ENCODE measurements at regions not wholly inside any gene's neighbourhood (a gene's known extent, or its start where the extent isn't known, plus 50 kb on each side); places are given as distances from the start of the nearest gene placed in this dataset.

DNA sequence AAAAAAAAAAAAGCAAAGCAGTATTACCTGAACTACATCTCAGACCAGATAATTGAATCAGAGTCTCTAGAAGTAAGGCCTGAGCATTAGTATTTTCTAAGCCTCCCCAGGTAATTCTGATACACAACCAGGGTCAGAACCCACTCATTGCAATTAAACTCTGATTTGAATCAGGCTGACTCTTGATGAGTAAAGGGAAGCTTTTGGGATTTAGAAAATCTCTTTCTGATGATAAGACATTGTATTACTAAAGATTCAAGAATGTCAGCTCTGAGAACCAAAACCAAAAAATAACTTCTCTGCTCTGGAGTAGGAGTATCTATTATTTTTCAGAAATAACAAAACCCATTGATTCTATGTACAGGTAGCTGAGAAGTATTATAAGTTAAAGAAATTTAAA, 100.1 kb upstream of the COL21A1 start:
- Histone ChIP-seq H3K27me3 (ENCODE audit: control insufficient read depth, insufficient read depth, low read length) (no peaks in the 10 kb centered on the region), H3K9me3 (ENCODE audit: control insufficient read depth, low read depth, low read length) (no peaks in the 10 kb centered on the region)
- DNase-seq, result no peak

DNA sequence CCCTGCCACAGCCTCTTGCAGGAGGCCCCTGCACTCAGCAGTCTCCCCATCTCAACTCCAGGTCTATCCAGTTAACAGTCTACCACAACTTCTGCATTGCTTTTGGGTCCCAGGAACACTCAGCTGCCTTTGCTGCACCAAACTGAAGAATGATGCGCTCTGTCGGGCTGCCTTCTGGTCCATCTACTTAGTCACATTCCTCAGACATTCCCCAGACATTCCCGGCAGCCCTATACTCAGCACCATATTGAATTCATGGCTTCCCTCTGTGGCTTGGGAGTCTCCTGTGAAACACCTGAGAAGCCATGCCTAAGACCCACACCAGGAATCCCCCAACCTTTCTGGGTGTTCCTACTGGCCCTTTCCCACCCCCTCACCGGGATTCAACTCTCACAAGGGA, 99.6 kb upstream of the COL21A1 start:
- WGBS (ENCODE audit: insufficient coverage, low lambda C conversion rate), result no CpG with 5 or more reads among the region's 4 CpGs
- Histone ChIP-seq H3K27me3 (ENCODE audit: control insufficient read depth, insufficient read depth, low read length) (no peaks in the 10 kb centered on the region), H3K9me3 (ENCODE audit: control insufficient read depth, low read depth, low read length) (no peaks in the 10 kb centered on the region), H3K36me3 (ENCODE audit: control insufficient read depth, insufficient read depth, low read length) (no peaks in the 10 kb centered on the region), H3K27ac (ENCODE audit: low read length) (no peak overlapping the region), H3K4me1 (ENCODE audit: control insufficient read depth, insufficient read depth, low read length) (no peaks in the 10 kb centered on the region), H3K4me3 (ENCODE audit: low read length) (no peak overlapping the region)
- DNase-seq, result no peak

More for the DNA sequence above, 100.1 kb upstream of the COL21A1 start:
- Histone ChIP-seq H3K27ac (ENCODE audit: low read length) (no peak overlapping the region), H3K4me1 (ENCODE audit: control insufficient read depth, insufficient read depth, low read length) (no peaks in the 10 kb centered on the region), H3K4me3 (ENCODE audit: low read length) (no peak overlapping the region), H3K36me3 (ENCODE audit: control insufficient read depth, insufficient read depth, low read length) (no peaks in the 10 kb centered on the region)

DNA sequence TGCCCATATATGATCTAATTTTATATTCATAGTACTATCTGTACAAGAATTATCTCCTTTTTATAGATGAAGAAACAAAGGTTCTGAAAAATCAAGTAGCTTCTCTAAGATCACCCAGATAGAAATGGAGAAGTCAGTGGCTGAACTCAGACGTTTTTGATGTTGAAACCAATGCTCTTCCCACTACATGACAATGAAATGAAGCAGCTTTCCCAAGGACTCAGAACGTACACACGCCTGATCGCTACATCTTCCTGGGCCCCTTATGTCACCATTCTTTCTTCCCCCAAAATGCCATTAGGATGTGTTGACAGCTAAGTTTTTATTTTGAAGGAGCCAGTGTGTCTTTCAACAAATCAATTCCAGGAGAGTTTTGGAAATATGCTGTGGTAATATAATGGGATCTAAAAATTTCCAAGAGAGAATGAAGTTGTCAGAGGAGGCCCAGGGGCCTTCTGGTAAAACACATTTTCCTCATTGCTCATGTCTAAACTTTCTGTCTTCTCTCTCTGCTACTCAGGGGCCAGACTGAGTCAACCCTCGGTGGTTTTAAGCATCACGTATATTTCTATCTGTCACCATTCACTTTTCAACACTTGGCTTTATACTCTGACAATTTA, 98.1 kb upstream of the COL21A1 start:
- Histone ChIP-seq H3K27me3 (ENCODE audit: control insufficient read depth, insufficient read depth, low read length) (no peaks in the 10 kb centered on the region), H3K36me3 (ENCODE audit: control insufficient read depth, insufficient read depth, low read length) (no peaks in the 10 kb centered on the region), H3K9me3 (ENCODE audit: control insufficient read depth, low read depth, low read length) (no peaks in the 10 kb centered on the region), H3K4me1 (ENCODE audit: control insufficient read depth, insufficient read depth, low read length) (no peaks in the 10 kb centered on the region), H3K4me3 (ENCODE audit: low read length) (no peak overlapping the region), H3K27ac (ENCODE audit: low read length) (no peak overlapping the region)
- DNase-seq, result no peak
- WGBS (ENCODE audit: insufficient coverage, low lambda C conversion rate), result no CpG with 5 or more reads among the region's 6 CpGs

DNA sequence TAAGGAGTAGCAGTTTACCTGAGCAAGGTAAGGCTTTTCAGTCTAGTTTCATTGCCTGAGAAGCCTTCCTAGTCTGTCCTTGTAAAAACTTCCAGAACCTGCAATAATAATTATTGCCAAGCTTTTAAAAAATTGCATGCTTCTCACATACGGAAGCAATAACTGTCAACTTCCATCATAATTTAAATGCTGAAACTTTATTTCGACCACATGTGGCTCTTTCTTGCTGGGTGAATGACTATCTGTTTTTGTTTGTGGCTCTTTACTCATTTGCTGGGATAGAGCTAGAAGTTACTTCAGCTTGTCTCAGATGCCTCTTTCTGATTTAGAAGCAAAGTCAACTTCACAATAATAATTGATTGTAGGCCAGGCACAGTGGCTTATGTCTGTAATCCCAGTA, 95.9 kb upstream of the COL21A1 start:
- Histone ChIP-seq H3K9me3 (ENCODE audit: control insufficient read depth, low read depth, low read length) (no peaks in the 10 kb centered on the region), H3K4me3 (ENCODE audit: low read length) (no peak overlapping the region), H3K27me3 (ENCODE audit: control insufficient read depth, insufficient read depth, low read length) (no peaks in the 10 kb centered on the region), H3K4me1 (ENCODE audit: control insufficient read depth, insufficient read depth, low read length) (no peaks in the 10 kb centered on the region), H3K27ac (ENCODE audit: low read length) (no peak overlapping the region), H3K36me3 (ENCODE audit: control insufficient read depth, insufficient read depth, low read length) (no peaks in the 10 kb centered on the region)
- WGBS (ENCODE audit: insufficient coverage, low lambda C conversion rate), result no CpG with 5 or more reads among the region's 2 CpGs
- no peak for DNase-seq

DNA sequence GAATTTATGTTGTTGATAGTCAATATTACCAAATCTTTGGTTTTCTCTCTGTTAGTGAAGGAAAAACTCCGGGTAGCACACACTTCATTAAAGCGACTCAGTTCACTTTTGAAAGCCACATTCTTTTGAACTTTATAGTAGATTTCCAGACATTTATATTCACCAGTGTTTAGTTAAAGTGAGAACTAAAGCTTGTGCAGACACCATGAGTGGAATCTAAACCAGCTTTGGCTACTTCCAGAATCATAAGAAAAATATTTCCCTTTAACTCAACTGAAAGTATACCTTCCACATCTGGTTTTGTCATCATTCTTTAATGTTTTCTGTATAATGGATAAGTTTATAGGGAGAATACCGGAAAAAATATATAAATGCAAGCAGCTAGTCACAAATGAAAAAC, 92.1 kb upstream of the COL21A1 start:
- Histone ChIP-seq H3K27ac (ENCODE audit: low read length) (no peak overlapping the region), H3K4me3 (ENCODE audit: low read length) (no peak overlapping the region), H3K36me3 (ENCODE audit: control insufficient read depth, insufficient read depth, low read length) (no peaks in the 10 kb centered on the region), H3K27me3 (ENCODE audit: control insufficient read depth, insufficient read depth, low read length) (no peaks in the 10 kb centered on the region), H3K9me3 (ENCODE audit: control insufficient read depth, low read depth, low read length) (no peaks in the 10 kb centered on the region), H3K4me1 (ENCODE audit: control insufficient read depth, insufficient read depth, low read length) (no peaks in the 10 kb centered on the region)
- DNase-seq, result no peak
- WGBS (ENCODE audit: insufficient coverage, low lambda C conversion rate), result 0% methylated on average over 1 of the region's 3 CpGs

DNA sequence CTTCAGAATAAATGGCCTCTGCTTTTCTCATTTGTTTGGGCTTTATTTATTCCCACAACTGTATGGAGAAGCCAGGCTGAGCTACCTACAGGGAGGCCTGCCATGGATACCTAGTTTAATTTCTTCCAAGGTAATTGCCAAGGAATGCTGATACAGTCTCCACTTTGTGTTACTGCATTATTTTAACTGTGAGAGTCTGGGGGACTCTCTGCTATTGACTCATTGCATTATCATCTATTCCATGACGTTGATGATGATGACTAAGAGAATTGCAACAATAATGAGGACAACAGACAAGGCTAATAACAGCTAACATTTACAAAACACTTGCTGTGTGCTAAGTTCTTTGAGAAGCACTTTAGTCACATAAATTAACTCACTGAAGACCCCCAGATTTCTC, 88.3 kb upstream of the COL21A1 start:
- no CpG with 5 or more reads among the region's 1 CpG for WGBS (ENCODE audit: insufficient coverage, low lambda C conversion rate)
- Histone ChIP-seq H3K27ac (ENCODE audit: low read length) (no peak overlapping the region), H3K9me3 (ENCODE audit: control insufficient read depth, low read depth, low read length) (no peaks in the 10 kb centered on the region), H3K4me3 (ENCODE audit: low read length) (no peak overlapping the region), H3K27me3 (ENCODE audit: control insufficient read depth, insufficient read depth, low read length) (no peaks in the 10 kb centered on the region), H3K4me1 (ENCODE audit: control insufficient read depth, insufficient read depth, low read length) (no peaks in the 10 kb centered on the region), H3K36me3 (ENCODE audit: control insufficient read depth, insufficient read depth, low read length) (no peaks in the 10 kb centered on the region)
- DNase-seq, result no peak

DNA sequence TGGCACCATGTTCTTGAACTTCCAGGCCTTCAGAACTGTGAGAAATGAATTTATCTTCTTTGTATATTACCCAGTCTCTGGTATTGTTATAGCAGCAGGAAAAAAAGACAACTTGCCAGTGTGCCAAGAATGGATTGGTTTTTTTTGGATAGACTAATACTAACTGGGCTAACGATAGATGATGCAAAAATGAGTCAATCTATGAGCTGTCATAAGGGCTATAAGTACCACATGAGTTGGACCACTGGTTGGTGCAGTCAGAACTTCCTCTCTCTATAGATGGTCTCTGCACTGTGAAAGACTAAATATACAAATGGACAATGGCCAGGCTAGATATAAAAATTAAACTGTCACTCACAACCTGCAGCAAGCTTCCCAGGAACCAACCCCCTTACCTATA, 87.6 kb upstream of the COL21A1 start:
- WGBS (ENCODE audit: insufficient coverage, low lambda C conversion rate), result no CpG with 5 or more reads among the region's 1 CpG
- Histone ChIP-seq H3K4me1 (ENCODE audit: control insufficient read depth, insufficient read depth, low read length) (no peaks in the 10 kb centered on the region), H3K36me3 (ENCODE audit: control insufficient read depth, insufficient read depth, low read length) (no peaks in the 10 kb centered on the region), H3K9me3 (ENCODE audit: control insufficient read depth, low read depth, low read length) (no peaks in the 10 kb centered on the region), H3K27me3 (ENCODE audit: control insufficient read depth, insufficient read depth, low read length) (no peaks in the 10 kb centered on the region), H3K4me3 (ENCODE audit: low read length) (no peak overlapping the region), H3K27ac (ENCODE audit: low read length) (no peak overlapping the region)
- no peak for DNase-seq

DNA sequence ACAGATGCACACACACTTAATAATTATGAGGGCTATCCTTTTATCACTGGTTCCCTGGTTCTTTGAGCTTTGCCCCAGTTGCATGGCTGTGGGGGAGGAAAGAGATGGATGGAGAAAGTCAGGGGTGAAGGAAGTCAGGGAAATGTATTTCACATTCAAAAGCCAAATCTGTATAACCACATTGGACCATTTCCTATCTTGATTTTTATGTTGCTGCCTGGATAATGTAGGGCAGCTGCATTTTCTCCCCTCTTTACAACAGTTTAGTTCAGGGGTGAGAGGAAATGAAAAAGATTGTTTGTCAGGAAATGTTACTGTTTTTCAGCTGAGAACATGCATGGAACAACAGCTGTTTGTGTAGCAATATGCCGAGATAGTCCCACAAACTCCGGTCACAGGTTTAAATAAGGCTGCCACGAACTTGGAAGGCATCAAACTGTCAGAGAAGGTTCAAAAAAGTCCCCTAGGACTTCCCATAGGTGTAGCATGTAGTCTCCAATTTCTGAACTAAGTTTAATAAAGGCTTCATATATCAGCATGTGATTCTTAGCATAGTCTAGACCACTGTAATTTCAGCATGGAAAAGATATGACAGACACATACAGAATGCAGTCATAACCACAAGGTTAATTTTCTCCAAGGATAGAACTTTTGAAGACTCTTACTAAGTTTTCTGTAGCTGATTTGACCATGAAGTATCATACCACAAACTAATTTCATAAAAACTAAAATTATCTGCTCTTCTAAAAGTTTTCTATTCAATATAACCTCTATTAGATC, 82.1 kb upstream of the COL21A1 start:
- no CpG with 5 or more reads among the region's 3 CpGs for WGBS (ENCODE audit: insufficient coverage, low lambda C conversion rate)
- H3K27me3 ChIP-seq (ENCODE audit: control insufficient read depth, insufficient read depth, low read length), result no peaks in the 10 kb centered on the region
- H3K4me3 ChIP-seq (ENCODE audit: low read length), result no peak overlapping the region
- no peaks in the 10 kb centered on the region for H3K36me3 ChIP-seq (ENCODE audit: control insufficient read depth, insufficient read depth, low read length)
- no peak for DNase-seq
- no peaks in the 10 kb centered on the region for H3K9me3 ChIP-seq (ENCODE audit: control insufficient read depth, low read depth, low read length)
- H3K27ac ChIP-seq (ENCODE audit: low read length), result no peak overlapping the region
- no peaks in the 10 kb centered on the region for H3K4me1 ChIP-seq (ENCODE audit: control insufficient read depth, insufficient read depth, low read length)

DNA sequence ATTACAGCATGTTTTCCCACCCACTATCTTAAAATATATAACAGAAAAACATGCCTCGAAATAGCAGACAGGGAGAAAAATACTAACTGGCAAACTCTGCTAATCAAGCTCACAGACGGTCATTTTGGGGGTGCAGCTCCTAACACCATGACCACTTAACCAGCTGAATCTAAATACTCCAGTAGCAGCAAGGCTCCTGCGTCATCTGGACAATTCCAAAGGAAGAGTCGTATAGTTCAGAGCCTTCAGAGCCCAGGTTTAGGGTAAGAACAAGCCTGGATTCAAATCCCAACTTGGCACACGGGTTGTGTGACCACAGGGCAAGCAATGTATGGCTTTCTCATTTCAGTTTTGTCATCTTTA, 81.3 kb upstream of the COL21A1 start:
- Histone ChIP-seq H3K4me1 (ENCODE audit: control insufficient read depth, insufficient read depth, low read length) (no peaks in the 10 kb centered on the region), H3K9me3 (ENCODE audit: control insufficient read depth, low read depth, low read length) (no peaks in the 10 kb centered on the region), H3K36me3 (ENCODE audit: control insufficient read depth, insufficient read depth, low read length) (no peaks in the 10 kb centered on the region), H3K27ac (ENCODE audit: low read length) (no peak overlapping the region), H3K27me3 (ENCODE audit: control insufficient read depth, insufficient read depth, low read length) (no peaks in the 10 kb centered on the region), H3K4me3 (ENCODE audit: low read length) (no peak overlapping the region)
- no CpG with 5 or more reads among the region's 5 CpGs for WGBS (ENCODE audit: insufficient coverage, low lambda C conversion rate)
- no peak for DNase-seq

DNA sequence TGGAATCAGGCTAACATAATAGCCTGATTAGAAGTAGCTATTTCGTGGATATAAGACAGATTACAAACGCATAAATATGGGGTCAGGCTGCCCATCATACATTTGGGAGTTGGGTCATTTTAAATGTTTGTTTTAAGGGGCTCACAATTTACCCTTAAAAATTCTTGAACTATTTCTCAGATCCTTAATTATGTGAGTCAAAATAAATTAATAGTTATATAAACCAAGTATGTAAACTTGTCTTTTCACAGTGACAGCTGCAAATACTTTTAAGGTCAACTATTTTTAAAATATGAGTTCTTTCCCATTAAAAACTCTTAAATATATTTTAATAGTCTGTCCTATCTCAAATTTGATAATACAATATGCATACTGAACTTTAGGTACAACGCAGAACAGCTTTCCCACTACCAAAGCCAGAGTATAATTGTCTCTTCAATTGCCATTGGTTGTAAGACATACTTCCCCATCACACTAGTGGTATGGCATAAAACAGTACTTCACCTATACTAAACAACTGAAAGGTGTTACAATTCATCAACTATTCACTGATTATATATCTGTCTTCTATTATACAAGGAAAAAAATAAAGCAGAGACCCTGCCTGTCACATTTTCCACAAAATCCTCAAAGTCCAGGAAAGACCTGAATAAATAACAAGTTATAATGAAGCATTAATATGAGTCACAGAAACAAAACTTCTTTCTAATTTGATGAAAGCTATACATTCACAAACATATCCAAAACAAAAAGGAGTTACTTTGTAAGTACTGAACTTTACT, 80.8 kb upstream of the COL21A1 start:
- no peaks in the 10 kb centered on the region for H3K36me3 ChIP-seq (ENCODE audit: control insufficient read depth, insufficient read depth, low read length)
- DNase-seq, result no peak
- no peak overlapping the region for H3K4me3 ChIP-seq (ENCODE audit: low read length)
- WGBS (ENCODE audit: insufficient coverage, low lambda C conversion rate), result no CpG with 5 or more reads among the region's 3 CpGs
- no peak overlapping the region for H3K27ac ChIP-seq (ENCODE audit: low read length)
- no peaks in the 10 kb centered on the region for H3K9me3 ChIP-seq (ENCODE audit: control insufficient read depth, low read depth, low read length)
- H3K27me3 ChIP-seq (ENCODE audit: control insufficient read depth, insufficient read depth, low read length), result no peaks in the 10 kb centered on the region
- no peaks in the 10 kb centered on the region for H3K4me1 ChIP-seq (ENCODE audit: control insufficient read depth, insufficient read depth, low read length)
